H4 (cell line): ENCODE measurements at regions not wholly inside any gene's neighbourhood (a gene's known extent, or its start where the extent isn't known, plus 50 kb on each side); places are given as distances from the start of the nearest gene placed in this dataset.
"Not testable (repeated sequence)": the region's sequence is repeated elsewhere in the genome, so short reads cannot be mapped to it uniquely, and the experiment has no call there.

ENCODE experiments used
- DNase-seq: peaks from one replicate; pipeline ENCODE4 v3.0.0-alpha.2; 2015; ENCODE audit warnings: low spot score

GRCh38 chr3:13766128-13766527 lies 113.7 kb downstream of the WNT7A start:
- DNase-seq: no peak

GRCh38 chr3:13764161-13764560 lies 115.7 kb downstream of the WNT7A start:
- DNase-seq: no peak

DNA sequence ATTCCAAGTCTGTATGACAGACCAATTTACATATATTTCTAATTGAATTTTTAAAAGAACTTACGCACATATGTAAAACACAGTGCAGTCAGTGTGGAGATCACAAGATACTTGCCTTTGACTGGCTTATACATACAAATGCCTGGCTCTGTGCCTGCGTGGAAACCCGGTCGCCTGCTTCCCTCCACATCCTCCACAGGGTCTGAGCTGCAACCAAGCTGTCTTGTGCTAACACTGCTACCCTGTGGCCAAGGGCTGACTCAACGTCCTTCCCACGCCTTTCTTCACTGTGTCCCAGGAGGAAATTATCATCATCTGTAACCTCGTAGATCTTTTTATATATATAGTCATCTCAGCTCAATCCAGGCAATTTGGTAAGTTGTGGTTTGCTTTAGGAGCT lies 117.0 kb downstream of the WNT7A start:
- no peak for DNase-seq

DNA sequence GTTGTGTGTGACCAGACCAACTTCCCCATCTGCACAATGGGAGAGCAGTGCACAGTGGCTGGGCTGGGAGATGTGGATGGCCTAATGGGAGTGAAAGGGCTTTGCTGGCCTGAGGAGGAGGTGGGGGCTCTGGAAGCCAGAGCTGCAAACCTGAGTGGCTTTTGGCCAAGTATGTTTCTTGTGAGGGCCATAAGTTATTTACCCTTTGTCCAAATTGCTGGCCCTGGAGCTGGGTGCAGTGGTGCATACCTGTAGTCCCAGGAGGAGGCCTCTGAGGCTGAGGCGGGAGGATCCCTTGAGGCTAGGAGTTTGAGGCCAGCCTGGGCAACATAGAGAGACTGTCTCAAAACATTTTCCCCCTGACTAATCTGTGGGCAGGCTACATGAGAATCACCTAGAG lies 129.1 kb downstream of the WNT7A start:
- DNase-seq: no peak

DNA sequence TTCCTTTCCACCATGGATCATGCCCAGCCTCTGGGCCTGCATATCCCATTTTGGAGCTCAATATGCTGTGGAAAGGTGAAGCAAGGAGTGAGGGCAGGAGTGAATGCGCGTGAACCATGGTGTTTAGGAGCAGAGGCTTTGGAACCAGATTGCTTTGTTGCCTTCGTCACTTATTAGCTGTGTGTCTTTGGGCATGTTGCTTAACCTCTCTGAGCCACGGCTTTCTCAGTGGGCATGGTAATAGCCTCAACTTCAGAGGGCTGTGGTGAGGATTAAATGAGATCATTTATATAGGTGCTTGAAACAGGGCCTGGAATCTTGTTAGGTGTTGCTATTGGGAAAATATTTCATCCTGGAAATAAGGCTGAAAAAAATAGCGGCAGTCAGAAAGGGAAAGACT lies 129.7 kb downstream of the WNT7A start:
- DNase-seq: no peak

DNA sequence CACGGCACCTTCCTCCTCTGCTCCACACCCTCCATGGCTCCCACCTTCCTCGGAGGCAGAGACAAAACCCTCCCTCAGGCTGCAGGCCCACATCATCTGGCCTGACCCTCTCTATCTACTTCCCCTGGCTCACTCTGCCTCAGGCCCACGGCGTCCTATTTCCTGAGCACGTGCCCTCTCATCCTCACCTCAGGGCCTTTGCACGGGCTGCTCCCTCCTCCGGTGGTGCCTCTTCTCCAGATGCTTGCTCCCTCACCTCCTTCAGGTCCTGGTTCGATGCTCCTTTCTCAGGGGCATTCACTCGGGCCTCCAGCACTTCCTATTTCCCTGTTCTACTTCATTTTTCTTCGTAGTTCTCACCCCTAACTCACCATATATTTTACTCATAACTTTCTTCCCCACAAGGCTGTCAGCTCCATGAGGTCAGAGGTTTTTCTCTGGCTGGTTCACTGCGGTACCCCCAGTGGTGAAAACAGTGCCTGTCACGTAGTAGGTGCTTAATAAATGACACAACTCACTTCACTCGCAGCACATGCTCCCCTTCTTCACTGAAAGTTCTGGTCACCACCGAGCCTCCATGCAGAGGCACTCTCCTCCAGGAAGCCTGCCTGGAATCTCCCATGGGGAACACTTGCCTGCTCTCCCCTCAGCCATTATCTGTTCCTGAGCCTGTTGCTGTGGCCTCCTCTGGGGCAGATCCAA lies 130.7 kb downstream of the WNT7A start:
- no peak for DNase-seq

DNA sequence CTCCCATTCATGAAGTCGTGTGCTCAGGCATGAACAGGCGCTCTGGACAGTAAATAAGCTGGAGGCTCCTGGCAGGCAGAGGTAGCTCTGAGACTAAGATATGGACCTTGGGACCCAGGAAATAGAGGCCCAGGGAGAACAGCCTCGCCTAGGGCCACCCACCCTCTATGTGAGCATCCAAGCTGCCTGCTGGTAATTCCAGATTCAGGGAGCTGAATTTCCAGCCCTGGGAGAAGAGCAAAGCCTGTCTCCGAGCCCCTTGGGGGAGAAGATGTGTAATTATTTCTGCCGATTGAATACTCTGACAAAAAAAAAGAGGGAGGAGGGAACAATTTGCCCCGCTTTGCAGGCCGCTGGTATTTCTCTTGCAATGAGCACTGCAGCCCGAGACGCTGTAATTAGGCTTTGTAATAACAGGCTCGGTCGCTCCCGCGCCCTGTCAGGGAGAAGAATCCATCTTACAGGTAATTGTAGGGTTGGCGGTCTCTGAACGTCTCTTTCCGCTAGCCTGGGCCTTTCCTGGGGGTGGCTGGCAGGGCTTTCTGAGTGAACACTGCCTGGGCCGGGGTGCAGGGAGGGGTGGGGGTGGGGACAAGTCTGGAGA lies 131.5 kb downstream of the WNT7A start:
- no peak for DNase-seq

DNA sequence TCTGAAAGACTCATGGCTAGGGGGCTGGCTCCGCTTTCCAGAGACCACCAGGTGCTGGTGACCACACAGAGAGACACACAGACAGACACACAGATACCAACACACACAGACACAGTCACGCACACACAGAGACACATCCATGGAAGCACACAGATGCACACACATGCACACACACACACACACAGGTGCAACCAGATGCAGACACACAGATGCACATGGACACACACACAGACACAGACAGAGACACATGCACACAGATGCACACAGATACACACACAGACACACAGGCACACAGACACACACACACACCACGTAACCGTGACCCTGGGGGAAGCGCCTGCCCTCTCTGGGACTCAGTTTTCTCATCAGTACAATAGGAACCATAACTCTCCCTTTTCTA lies 132.2 kb downstream of the WNT7A start:
- DNase-seq: no peak

DNA sequence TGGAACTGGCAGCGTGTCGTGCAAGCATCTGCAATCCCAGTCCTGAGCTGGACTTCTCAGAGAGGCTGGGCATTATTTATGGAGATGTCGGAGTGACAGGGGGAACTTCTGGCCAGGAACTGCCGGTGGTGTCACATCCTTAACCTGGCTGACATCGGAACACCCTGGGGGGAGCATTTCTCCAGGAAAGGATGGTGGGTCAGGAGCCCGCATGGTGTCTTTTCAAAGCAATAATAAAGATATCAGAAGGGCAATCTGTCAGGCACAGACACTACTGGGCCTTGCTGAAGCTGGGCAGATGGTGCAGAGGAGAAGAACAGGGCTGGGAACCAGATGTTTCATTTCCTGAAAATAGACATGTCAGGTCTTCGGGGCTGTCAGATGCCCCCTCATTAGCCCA lies 133.5 kb downstream of the WNT7A start:
- no peak for DNase-seq

- no peak for DNase-seq
Measured at GRCh38 chr3:13745636-13746035, 134.2 kb downstream of the WNT7A start.

GRCh38 chr3:13740795-13741194 lies 139.1 kb downstream of the WNT7A start:
- no peak for DNase-seq

DNA sequence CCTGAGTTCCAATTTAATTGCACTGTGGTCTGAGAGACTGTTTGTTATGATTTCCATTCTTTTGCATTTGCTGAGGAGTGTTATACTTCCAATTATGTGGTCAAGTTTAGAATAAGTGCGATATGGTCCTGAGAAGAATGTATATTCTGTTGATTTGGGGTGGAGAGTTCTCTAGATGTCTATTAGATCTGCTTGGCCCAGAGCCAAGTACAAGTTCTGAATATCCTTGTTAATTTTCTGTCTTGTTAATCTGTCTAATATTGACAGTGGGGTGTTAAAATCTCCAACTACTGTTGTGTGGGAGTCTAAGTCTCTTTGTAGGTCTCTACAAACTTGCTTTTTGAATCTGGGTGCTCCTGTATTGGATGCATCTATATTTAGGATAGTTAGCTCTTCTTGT lies 146.1 kb downstream of the WNT7A start:
- not testable (repeated sequence) for DNase-seq

GRCh38 chr3:13728487-13728886 lies 151.4 kb downstream of the WNT7A start:
- no peak for DNase-seq

DNA sequence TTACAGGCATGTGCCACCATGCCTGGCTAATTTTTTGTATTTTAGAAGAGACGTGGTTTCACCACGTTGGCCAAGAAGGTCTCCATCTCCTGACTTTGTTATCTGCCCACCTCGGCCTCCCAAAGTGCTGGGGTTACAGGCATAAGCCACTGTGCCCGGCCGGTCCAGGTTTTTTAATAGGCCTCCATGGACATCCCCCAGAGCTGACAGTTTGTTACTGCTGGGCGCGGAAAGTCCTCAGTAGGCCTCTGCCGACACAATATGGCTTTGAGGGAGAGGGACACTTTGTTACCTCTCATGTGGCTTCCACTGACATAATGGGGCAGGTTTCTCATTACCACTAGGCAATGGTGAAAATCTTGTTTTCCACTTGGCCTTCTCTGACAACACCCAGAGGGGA lies 152.0 kb downstream of the WNT7A start:
- DNase-seq: no peak

GRCh38 chr3:13723676-13724207 lies 156.1 kb downstream of the WNT7A start:
- DNase-seq: no peak

GRCh38 chr3:13722178-13722577 lies 157.7 kb downstream of the WNT7A start:
- no peak for DNase-seq

- peak; percentile 2 for DNase-seq
Measured at GRCh38 chr3:13718436-13718835, 161.4 kb downstream of the WNT7A start.

DNA sequence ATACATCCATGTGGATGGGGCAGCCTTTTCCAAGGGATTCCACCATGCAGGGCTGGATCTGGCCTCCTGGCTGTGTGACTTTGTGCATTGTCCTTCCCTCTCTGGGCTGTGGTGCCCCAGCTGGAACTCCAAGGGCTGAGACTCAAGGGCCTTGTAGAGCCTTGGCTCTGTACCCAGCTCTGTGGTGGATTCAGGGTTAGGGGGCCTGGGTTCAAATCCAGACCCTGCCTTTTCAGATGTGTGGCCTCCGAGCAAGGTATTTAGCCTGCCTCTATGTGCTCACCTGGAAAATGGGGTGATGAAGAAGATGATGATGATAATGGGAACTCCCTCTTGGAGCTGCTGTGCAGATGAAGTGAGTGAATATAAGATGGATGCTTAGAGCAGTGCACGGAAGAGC lies 161.9 kb downstream of the WNT7A start:
- DNase-seq: no peak

GRCh38 chr3:13717222-13717895 lies 162.5 kb downstream of the WNT7A start:
- no peak for DNase-seq

- DNase-seq: peak; percentile 1
Measured at GRCh38 chr3:13716540-13717221, 163.2 kb downstream of the WNT7A start.

DNA sequence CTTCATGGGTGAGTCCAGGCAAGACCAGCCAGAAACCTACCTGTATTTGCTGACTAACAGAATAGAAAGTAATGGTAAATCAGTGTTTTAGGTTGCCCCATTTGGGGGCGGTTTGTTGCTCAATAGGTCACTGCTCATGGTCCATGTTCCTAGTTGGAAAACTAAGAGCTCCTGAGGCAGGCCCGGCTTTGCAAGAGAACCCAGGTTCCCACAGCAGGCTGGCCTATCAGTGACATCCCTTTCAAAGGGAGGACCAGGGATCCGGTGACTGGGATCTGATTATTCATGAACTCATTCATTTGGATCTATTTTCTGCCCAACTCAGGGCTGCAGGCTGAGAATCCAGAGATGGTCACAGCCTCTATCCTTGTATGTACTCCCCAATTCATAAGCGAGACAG lies 163.9 kb downstream of the WNT7A start:
- peak; percentile 1 for DNase-seq

DNA sequence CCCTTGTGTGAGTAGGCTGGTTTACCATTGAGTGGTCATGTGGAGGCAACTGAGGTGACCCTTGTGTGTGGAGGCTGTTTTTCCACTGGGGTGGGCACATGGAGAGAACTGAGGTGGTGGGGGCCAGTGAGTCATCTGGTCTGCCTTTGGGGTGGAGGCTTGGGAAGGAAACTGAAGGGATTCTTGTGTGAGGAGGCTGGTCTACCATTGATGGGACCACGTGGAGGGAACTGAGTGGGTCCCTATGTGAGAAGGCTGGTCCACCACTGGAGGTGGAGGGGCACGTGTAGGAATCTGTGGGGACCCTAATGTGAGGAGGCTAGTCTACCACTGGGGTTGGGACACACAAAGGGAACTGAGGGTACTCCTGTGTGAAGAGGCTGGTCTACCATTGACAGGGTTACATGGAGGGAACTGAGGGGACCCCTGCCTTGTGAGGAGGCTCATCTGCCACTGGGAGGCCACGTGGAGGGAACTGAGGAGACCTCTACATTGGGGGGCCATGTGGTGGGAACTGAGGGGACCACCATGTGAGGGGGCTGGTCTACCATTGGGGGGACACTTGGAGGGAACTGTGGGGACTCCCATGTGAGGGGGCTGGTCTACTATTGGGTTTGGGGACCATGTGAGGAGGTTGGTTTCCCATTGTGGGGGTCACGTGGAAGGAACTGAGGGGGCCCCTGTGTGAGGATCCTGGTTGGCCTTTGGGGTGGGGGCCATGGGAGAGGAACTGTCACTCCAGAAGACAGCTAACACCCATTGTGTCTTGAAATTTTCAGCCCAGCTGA lies 164.5 kb downstream of the WNT7A start:
- peak; percentile 2 for DNase-seq
